Glomerular endothelial cell (primary cell): ENCODE measurements at regions not wholly inside any gene's neighbourhood (a gene's known extent, or its start where the extent isn't known, plus 50 kb on each side); places are given as distances from the start of the nearest gene placed in this dataset.
A peak's percentile ranks its signal among the peaks of the same experiment; 100 is the strongest.

Experiments used
- DNase-seq: peaks from one replicate; pipeline ENCODE4 v3.0.0-alpha.2; 2011; ENCODE audit warnings: low read depth, low spot score; ENCODE audit errors: extremely low read depth

DNA sequence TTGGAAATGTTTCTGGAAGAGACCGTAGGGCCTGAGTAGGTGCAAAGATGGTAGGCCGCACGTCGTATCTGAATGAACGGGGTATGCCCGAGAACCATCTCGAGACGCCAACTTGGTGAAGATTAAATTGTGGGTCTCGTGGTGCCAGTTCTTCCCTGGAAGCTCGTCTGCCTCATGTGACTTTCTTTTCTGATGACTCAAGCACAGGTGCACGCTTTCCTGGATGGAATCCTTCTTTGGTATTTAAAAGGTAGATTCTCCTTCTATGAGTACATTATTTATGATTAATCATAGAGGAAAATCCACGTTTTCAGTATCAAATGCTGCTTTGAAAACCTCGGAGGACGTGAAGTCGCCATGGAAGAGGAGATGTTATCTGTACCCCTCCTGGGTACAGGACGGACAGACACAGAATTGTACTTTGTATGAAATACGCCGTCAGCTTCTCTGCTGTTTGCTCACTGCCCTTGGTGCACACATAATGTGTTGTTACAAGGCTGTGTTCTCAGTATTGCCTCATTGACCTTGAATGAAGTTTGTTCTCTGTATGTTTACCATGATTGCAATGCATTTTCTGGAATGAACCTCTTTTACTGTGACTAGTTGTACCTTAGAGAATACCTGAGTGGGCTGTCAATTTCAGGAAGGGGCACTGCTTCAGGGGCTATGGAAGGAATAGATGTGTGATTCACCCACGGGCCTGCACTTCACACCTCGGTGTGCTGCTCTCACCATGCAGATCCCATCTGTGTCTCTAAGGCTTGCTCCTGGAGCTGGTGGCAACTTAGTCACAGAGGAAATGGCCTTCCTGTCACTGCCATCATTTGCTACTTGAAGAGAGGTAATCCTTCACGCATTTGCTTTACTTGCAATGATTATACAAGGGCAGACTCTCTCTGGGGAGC is 137.3 kb upstream of the RTL1 start:
- no peak for DNase-seq

DNA sequence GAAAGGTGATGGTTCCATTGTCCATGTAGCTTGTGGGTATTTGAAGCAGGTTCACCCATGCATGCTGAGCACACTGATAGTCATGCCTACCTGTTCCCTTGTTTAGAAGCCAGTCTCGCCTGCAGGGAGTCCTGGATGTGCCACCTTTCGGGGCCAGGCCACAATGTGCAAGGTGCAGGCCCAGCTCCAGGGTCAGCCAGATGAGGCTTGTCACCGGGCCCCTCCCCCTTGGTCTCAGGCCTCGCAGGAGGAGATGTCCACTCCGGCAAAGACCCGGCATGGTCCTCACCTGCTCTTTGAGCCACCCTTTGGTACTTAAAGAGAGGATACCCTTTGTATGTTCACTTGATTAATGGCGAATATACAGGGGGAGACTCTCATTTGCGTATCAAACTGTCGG is 140.4 kb upstream of the RTL1 start:
- DNase-seq: no peak

DNA sequence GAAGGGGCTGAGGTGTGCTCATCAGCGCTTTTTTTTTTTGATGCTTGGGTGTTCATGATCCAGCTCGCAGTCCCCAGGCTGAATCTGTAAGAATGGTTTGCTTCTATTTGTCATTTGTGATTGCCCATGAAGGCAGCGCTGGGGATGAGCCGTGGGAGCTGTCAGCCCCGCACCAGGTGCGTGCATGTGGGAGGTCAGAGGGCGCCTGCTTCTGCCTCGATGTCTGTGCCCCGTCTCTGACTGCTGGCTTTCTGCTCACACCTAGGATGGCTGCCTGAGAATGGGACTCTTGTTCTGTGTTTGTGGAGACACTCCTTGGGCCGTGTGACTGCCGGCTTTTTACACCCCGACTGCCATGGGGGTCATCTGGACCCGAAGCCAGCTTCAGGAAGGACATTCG is 141.2 kb upstream of the RTL1 start:
- DNase-seq: no peak

DNA sequence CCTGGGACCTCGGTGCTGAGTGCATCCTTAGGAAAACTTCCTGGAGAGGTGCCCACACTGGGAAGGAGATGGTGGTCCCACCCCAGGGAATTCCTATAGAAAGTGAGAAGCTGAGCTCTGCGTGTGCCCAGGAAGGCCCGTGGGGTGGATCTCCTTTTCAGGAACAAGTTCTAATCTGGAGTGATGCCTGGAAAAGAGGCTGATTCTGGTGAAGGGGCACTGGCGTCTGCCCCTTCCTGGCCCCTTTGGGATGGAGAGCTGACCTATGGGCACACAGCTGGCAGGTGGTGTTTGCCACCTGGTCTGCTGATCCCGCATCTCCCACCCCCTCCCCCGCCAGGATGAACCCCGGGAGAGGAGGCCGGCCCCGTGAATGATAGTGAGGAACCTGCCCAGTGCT is 142.0 kb upstream of the RTL1 start:
- no peak for DNase-seq

DNA sequence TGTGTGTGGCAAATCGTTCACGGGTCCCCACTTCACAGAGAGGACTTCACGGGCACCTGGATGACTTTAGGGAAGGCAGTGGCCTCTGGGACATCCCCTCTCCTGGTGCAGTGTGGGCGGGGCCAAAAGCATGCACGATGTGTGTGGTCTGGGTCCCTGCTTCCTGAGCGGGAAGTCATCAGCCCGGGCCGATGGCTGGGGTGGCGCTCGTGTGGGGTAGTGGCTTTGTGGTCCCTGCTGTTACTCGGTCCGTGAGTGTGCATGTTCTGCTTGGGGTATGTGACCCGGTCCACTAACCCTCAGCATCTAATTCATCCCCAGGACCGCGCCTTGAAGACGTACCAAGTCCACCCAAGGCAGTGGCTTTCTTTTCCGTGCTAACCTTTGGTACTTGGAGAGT is 142.5 kb upstream of the RTL1 start:
- no peak for DNase-seq

DNA sequence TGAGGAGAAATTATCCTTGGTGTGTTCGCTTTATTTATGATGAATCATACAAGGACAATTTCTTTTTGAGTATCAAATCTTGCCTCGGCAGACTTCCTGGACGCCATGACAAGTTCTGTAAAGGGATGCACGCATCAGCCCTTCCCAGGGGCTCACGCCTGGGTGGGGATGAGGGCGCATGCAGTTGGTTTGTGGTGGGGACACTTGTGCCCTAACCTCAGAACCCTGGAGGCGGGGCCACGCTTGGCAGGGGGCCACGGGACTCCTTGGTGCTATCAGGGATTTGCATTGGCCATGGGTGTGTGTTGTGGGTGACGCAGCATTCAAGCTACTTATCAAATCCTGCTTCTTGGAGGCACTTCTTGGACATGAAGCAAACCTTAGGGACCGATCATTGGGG is 143.8 kb upstream of the RTL1 start:
- no peak for DNase-seq

DNA sequence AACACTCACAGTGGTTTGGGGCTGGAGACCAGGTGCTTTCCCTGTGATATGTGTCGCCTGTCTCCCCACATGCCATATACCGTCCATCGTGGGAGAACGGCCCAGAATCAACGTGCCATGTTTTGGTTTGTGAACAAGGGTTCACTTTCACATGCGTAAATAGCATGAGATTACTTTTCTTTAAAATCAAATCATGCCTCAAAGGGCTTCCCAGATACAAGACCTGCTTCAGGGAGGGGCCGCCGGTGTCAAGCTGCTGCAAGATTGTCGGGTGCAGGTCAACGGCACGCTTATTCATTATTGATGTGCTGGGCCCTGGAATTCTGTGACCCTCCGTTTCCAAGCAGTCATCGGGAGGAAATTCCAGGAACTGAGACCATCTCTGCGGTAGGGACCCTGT is 145.2 kb upstream of the RTL1 start:
- DNase-seq: no peak

DNA sequence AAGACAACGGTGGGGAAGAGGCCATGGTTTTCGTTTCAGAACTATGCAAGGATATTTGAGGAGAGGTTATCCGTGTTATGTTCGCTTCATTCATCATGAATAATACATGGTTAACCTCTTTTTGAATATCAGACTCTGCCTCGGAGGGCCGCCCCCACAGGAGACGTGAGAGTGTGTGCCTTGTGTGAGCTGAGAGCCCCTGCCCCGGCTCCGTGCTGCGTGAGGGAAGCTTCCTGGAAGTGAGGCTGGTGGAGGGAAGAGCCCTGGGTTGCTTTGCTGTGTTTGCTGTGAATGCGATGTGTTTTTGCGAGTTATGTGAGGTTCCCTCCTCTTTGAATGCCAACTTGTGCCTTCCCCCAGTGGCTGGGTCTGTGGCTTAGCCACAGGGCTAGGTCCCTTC is 146.0 kb upstream of the RTL1 start:
- no peak for DNase-seq

DNA sequence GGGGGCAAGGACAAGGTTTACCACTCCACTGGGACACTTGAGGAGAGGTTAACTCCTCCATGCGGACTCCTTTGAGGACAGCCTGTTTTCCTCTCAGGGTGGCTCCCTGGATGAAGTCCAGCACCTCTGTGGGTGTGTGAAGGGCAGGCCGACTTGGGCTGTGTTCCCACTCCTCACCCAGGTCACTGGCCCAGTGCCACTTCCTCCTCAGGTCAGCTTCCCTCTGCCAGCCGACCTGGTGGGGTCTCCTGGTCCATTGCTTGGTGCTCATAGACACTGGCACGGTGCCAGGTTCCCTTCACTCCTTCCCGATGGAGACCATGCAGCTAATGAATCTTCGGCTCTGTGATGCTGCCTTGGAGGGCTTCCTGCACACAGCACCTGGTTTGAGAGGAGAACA is 146.4 kb upstream of the RTL1 start:
- no peak for DNase-seq

DNA sequence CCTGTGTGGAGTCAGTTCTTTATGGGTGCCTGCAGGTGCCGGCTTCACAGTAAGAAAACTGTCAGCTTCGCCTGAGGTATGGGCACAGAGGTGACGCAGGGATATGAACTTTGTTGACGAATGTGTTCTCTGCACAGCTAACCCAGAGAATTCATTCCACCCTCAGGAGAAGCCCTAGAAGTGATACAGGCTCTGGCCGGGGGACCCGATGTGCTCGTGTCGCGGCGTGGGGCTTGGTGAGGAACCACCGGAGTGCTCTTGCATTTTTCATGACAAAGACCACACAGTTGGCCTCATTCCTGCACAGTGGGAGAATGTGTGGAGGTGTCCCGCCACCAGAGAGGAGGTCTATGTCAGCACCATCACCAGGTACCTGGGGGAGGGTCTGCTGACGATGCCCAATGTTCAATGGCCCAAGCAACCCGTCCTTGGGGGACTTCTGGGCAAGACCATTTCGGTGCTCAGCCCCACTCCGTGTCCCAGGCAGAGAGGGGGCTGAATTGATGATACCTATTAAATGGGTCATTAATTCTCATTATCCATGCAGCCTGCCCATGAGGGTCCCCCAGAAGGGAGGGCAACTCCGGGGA is 147.5 kb upstream of the RTL1 start:
- no peak for DNase-seq

DNA sequence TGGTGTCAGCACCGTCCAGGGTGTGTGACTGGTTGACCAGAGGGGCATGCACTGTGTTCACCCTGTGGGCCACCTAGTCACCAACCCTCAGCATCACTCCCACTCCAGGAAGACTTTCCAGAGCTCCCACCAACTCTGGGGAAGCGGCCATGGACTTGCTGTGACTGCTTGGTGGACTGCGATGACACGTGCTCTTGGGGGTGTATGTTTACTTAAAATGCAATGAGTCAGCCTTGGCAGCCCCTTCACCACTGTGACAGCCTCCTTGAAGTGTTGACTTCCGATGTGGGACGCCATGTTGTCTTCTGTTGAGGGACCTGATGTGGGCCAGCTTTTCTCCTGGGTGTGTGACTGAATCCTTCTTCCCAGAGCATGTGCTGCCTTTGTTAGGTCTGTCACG is 151.1 kb upstream of the RTL1 start:
- no peak for DNase-seq

DNA sequence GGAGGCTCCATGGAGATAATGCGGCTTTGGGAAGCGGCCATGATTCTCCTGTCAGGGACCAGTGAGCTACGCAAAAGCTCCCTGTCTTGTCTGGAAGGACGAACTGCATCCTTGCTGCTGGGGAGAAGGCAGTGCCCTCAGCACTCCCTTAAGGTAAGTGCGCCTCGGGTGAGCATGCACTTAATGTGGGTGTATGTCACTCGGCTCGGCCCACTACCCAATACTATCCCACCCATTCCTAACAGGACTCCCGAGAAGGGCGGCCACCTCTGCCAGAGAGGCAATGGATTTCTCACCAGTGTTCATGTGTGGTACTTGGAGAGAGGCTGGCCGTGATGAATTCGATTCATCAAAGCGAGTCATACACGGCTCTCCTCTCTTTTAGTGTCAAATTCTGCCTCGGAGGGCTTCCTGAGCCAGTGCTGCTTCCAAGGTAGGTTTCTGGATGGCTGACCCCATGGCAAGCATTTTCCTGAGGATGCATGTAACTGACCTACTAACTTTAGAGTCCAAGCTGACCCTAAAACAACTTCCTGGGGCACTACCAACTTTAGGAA is 151.7 kb upstream of the RTL1 start:
- no peak for DNase-seq

DNA sequence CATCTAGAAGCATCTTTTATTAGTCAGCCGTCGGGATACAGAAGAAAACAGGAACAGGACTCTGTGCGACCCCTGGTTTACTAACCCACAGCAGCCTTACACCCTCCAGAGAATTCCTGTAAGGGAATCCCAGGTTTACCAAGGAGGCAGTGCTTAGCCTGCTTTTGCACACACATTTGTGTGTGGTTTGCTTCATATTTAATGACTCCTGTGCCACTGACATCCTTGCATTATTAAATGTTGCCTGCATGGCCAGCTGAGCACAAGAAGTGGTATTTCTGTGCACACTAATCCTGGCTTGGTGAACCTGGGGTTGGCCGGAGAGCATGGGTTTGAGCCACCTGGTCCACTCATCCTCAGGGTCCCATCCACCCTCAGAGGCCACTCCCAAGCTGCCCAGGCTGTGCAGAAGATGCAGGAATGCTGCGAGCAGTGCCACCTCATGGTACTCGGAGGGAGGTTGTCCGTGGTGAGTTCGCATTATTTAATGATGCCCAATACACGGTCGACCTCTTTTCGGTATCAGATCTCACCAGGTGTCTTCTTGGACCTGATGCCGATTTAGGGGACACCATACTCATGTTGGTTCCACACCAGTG is 152.4 kb upstream of the RTL1 start:
- DNase-seq: no peak

DNA sequence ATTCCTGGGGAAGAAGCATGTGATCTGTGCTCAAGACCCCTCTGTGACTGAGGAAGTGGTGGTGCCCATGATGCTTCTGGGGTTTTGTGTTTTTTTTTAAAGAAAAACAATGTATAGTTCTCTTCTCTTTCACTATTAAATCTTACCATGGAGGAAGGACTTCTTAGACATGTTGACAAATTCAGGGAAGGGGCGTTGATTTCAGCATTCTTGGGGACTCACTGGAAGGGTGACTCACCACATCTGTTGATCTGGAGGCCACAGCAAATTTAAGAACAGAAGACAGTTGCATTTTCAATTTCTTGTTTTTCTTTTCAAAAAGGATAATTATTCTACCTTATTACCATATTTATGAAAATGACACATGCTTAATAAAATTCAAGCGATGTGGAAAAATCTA is 152.9 kb upstream of the RTL1 start:
- DNase-seq: no peak

DNA sequence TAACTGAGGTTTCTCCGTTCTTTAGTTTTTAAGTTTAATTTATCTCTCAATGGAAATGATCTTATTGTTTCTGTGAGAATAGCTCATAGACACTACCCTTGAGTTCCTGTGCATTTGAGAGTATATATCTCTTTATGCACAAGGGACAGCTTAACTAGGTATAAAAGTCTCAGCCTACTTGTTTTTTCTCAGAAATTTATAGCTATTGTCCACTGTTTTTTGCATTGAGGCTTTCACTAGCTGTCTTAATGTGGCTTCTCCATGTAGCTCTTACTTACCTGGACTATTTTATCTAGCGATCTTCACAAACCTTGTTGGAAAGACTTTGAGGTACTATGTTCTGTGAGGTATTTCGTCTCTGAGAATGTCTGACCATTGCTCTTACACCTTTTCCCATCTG is 153.9 kb upstream of the RTL1 start:
- no peak for DNase-seq

DNA sequence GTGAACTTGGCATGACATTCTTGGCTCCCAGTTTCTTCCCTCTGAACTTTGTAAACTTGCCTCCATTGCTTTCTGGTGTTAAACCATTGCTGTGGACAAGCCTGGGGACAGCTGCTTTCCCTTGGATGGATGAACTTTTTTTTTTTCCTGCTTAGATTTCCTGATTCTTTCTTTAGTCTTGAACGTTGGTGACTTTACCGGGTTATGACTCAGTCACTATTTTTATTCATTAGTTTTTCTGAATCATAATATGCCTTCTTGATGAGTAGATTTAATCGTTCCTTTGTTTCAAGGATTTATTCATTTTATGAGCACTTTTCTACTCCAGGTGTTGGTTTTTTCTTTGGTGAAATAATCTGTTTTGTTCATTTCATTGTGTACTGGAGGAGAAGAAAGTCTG is 155.0 kb upstream of the RTL1 start:
- DNase-seq: peak; percentile 23

DNA sequence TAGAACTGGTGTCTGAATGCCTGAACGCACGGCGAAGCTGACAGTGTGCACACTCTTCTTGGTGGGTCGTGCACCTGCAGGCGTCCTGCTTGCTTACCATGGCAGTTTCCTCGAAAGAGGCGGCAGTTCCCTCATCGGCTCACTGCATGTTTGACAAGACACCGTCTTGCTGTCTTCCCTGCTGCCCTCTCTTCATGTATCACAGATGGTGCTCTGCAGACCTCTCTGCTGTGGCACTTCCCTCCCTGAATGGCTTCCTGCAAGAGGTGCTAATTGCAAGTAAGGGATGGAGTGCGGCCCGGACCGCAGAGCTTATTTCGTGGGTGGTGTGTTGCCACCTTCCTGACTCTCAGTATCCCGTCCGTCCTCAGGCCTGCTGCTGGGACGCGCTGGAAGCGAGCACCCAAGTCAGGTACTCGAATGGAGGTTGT is 156.7 kb upstream of the RTL1 start:
- no peak for DNase-seq

DNA sequence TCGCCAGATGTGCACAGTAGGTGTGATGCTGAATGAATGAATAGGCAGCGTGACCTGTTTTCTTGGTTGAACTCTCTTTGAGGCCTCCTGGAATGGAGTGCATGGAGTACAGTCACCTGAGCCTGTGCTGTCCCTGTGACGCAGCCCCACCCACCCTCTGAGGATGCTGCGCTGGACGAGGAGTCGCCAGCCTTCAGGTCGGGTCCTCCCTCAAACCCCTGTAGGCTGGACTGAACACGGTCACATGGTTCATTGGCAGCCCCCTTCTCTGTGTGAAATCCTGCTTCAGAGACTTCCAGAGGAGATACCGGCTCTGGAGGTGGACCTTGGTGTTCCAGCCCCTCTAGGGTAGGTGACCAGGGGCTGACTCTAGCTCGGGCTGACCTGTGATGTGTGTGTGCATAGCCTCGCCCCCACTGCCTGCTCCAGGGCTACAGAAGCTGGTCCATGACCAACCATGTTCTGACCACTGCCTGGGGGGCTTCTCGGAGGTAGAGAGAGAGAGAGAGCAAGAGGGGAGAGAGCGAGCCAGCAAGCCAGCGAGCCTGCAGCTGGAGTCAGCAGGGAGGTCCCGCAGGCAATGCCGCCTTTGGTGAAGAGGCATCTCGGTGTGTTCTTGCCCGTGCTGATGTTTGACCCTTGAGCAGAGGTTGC is 158.0 kb upstream of the RTL1 start:
- no peak for DNase-seq

DNA sequence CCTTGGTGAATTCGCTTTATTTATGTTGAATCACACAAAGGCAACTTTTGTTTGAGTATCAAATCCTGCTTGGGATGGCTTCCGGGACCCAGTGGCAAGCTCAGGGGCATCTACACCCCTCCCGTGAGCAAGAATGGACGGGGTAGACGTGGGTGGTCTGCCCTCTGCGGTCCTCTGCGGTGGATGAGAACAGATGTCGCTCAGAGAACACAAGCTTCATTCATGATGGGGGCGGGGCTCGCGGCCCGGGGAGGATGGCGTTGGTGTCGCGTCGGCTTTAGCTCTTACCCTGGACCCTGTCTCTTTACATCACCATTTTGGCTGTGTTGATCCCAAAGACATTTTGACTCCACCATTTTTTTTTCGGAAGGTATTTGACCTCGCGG is 158.5 kb upstream of the RTL1 start:
- no peak for DNase-seq

DNA sequence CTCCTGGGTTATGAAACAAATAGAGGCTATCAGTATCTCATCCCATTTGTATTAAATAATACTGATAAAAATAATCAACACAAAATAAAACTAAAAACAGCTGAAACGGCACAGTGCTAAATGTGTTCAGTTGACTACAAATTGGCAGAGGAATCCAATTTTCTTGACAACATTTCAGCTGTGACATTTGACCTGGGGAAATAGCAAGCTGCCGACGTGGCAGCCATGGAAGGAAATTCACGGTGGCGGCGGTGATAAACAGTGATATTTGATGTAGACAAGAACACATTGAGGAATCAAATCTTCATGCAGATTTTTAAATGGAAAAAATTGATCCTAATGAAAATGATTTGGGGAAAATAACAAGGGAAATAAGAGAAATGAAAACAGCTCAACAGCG is 159.1 kb upstream of the RTL1 start:
- DNase-seq: no peak

DNA sequence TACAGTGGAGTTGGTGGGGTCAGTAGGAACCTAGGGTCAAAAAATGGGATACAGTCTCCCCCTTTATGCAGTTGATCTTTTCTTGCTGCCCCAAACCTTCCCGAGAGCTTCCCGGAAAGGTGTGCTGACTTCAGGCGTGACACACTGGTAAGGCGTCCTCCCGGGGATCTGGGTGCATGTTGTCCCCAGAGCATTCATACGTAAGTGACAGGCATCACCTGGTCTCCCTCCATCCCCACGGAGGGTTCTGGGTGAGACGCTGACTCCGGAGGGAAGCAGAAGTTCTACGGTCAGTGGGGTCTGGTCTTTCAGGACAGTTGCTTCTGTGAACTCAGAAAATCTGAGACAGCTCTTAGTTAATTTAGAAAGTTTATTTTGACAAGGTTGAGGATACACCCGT is 159.6 kb upstream of the RTL1 start:
- DNase-seq: no peak
